H9 (cell line): ENCODE measurements at regions not wholly inside any gene's neighbourhood (a gene's known extent, or its start where the extent isn't known, plus 50 kb on each side); places are given as distances from the start of the nearest gene placed in this dataset.

ENCODE experiments used
- DNase-seq: peaks from one replicate; pipeline ENCODE4 v3.0.0-alpha.2; 2017
- H2AFZ ChIP-seq: one replicate; pipeline ENCODE4 v1.6.1; 2013; ENCODE audit warnings: mild to moderate bottlenecking, low read length, control low read depth, moderate library complexity
- H2AK5ac ChIP-seq: 2 replicates; pipeline ENCODE4 v1.6.1; 2013; ENCODE audit warnings: low read length, control low read depth, mixed read lengths; ENCODE audit not compliant: insufficient read length
- H2BK120ac ChIP-seq: one replicate; pipeline ENCODE4 v1.6.1; 2013; ENCODE audit warnings: low read depth, mild to moderate bottlenecking, low read length, control low read depth, inconsistent platforms; ENCODE audit not compliant: poor library complexity, severe bottlenecking
- H2BK12ac ChIP-seq: 2 replicates; pipeline ENCODE4 v1.6.1; 2013; ENCODE audit warnings: low read length, control low read depth, mixed read lengths, low read depth; ENCODE audit not compliant: insufficient read length
- H2BK15ac ChIP-seq: 2 replicates; pipeline ENCODE4 v1.6.1; 2013; ENCODE audit warnings: low read depth, low read length, control low read depth
- H2BK20ac ChIP-seq: one replicate; pipeline ENCODE4 v1.6.1; 2013; ENCODE audit warnings: low read depth, mild to moderate bottlenecking, low read length, control low read depth, inconsistent platforms; ENCODE audit not compliant: poor library complexity, severe bottlenecking
- H2BK5ac ChIP-seq: 2 replicates; pipeline ENCODE4 v1.6.1; 2013; ENCODE audit warnings: low read length, control low read depth, mixed read lengths; ENCODE audit not compliant: insufficient read length
- H3K14ac ChIP-seq: 2 replicates; pipeline ENCODE4 v1.6.1; 2013; ENCODE audit warnings: low read length, control low read depth; ENCODE audit not compliant: insufficient read depth
- H3K18ac ChIP-seq: 2 replicates; pipeline ENCODE4 v1.6.1; 2013; ENCODE audit warnings: low read depth, mild to moderate bottlenecking, mixed read lengths, low read length, control low read depth; ENCODE audit not compliant: insufficient read length
- H3K23ac ChIP-seq: 2 replicates; pipeline ENCODE4 v1.6.1; 2013; ENCODE audit warnings: low read length, control low read depth, mixed read lengths, low read depth; ENCODE audit not compliant: insufficient read length
- H3K23me2 ChIP-seq: 2 replicates; pipeline ENCODE4 v1.6.1; 2013; ENCODE audit warnings: low read depth, mild to moderate bottlenecking, mixed read lengths, low read length, control low read depth; ENCODE audit not compliant: insufficient read length, poor library complexity, severe bottlenecking
- H3K27ac ChIP-seq: 2 replicates; pipeline ENCODE4 v1.5.1; 2013; ENCODE audit warnings: low read length, control low read depth, mixed read lengths, low read depth; ENCODE audit not compliant: insufficient read length
- H3K27me3 ChIP-seq: 2 replicates; pipeline ENCODE4 v1.6.1; 2013; ENCODE audit warnings: low read length, control low read depth, inconsistent platforms; ENCODE audit not compliant: insufficient read depth
- H3K4ac ChIP-seq: 2 replicates; pipeline ENCODE4 v1.6.1; 2013; ENCODE audit warnings: low read depth, mild to moderate bottlenecking, control low read depth, inconsistent platforms, low read length, moderate library complexity
- H3K4me1 ChIP-seq: 2 replicates; pipeline ENCODE4 v1.6.1; 2013; ENCODE audit warnings: low read length, control low read depth, inconsistent platforms; ENCODE audit not compliant: insufficient read depth
- H3K4me2 ChIP-seq: 2 replicates; pipeline ENCODE4 v1.6.1; 2013; ENCODE audit warnings: low read length, control low read depth, mixed read lengths; ENCODE audit not compliant: insufficient read length, insufficient read depth
- H3K56ac ChIP-seq: 2 replicates; pipeline ENCODE4 v1.6.1; 2013; ENCODE audit warnings: low read depth, mild to moderate bottlenecking, mixed read lengths, low read length, control low read depth; ENCODE audit not compliant: insufficient read length
- H3K79me1 ChIP-seq: 2 replicates; pipeline ENCODE4 v1.6.1; 2013; ENCODE audit warnings: low read depth, mild to moderate bottlenecking, moderate library complexity, low read length, control low read depth, inconsistent platforms; ENCODE audit not compliant: insufficient read depth, poor library complexity, severe bottlenecking
- H3K79me2 ChIP-seq: 2 replicates; pipeline ENCODE4 v1.6.1; 2013; ENCODE audit warnings: low read length, control low read depth, inconsistent platforms; ENCODE audit not compliant: insufficient read depth
- H3K9ac ChIP-seq: 2 replicates; pipeline ENCODE4 v1.6.1; 2013; ENCODE audit warnings: low read length, control low read depth, mixed read lengths; ENCODE audit not compliant: insufficient read length; ENCODE audit errors: extremely low read depth
- H3K9me3 ChIP-seq: one replicate; pipeline ENCODE4 v1.6.1; 2013; ENCODE audit warnings: low read depth, low read length, inconsistent platforms; ENCODE audit not compliant: control insufficient read depth
- H3T11ph ChIP-seq: one replicate; pipeline ENCODE4 v1.6.1; 2013; ENCODE audit warnings: mild to moderate bottlenecking, low read length, control low read depth, inconsistent platforms
- H4K20me1 ChIP-seq: one replicate; pipeline ENCODE4 v1.6.1; 2013; ENCODE audit not compliant: control insufficient read depth, insufficient read length, insufficient read depth
- H4K5ac ChIP-seq: 2 replicates; pipeline ENCODE4 v1.6.1; 2013; ENCODE audit warnings: low read depth, mild to moderate bottlenecking, mixed read lengths, low read length, control low read depth; ENCODE audit not compliant: insufficient read length
- H4K8ac ChIP-seq: replicated peaks from 2 replicates; pipeline ENCODE4 v1.6.1; 2013; ENCODE audit warnings: low read length, control low read depth, mixed read lengths, low read depth; ENCODE audit not compliant: insufficient read length
- H4K91ac ChIP-seq: 2 replicates; pipeline ENCODE4 v1.6.1; 2013; ENCODE audit warnings: low read depth, mild to moderate bottlenecking, moderate library complexity, mixed read lengths, low read length, control low read depth; ENCODE audit not compliant: insufficient read length
- H3K27ac Mint-ChIP-seq, 3 experiments: 2 replicates in 2 of 3; 3 replicates in 1 of 3; pipeline ENCODE4 v1.8.0; 2020 to 2021; ENCODE audit warnings: mixed read lengths in 3 of 3, mild to moderate bottlenecking in 1 of 3, moderate library complexity in 1 of 3
- H3K27me3 Mint-ChIP-seq: 2 replicates; pipeline ENCODE4 v1.8.0; 2021; ENCODE audit warnings: low read depth, mild to moderate bottlenecking, moderate library complexity, mixed read lengths
- H3K36me3 Mint-ChIP-seq, 3 experiments: 2 replicates in 2 of 3; 3 replicates in 1 of 3; pipeline ENCODE4 v1.8.0; 2020 to 2021; ENCODE audit warnings: low read depth in 3 of 3, mixed read lengths in 3 of 3; ENCODE audit not compliant: insufficient read depth in 1 of 3
- H3K4me1 Mint-ChIP-seq, 2 experiments: 2 replicates each; pipeline ENCODE4 v1.8.0; 2020; ENCODE audit warnings: mixed read lengths in 2 of 2
- H3K4me3 Mint-ChIP-seq, 2 experiments: 2 replicates in 1 of 2; 3 replicates in 1 of 2; pipeline ENCODE4 v1.8.0; 2020 to 2021; ENCODE audit warnings: mild to moderate bottlenecking in 2 of 2, mixed read lengths in 2 of 2, moderate library complexity in 1 of 2
- H3K9me3 Mint-ChIP-seq, 2 experiments: 2 replicates in 1 of 2; 3 replicates in 1 of 2; pipeline ENCODE4 v1.8.0; 2020; ENCODE audit warnings: mild to moderate bottlenecking in 2 of 2, mixed read lengths in 2 of 2, moderate library complexity in 1 of 2
- WGBS: extraction: QIAGEN DNeasy Blood & Tissue Kit; methylation state at CpG from one replicate; pipeline ENCODE4 v1.1.7; 2013; ENCODE audit warnings: missing lambda C conversion rate, low lambda C conversion rate, mixed read lengths; ENCODE audit not compliant: insufficient read length; ENCODE audit errors: extremely low coverage; 5-methylcytosine and 5-hydroxymethylcytosine counted together
- TF ChIP-seq, protein P1 (sequence below): fragments of 200-600 bp; sonication (generic); conservative IDR thresholded peaks from 3 replicates; pipeline ENCODE4 v1.8.0; 2021; ENCODE audit warnings: antibody characterized with exemption, mild to moderate bottlenecking

DNA sequence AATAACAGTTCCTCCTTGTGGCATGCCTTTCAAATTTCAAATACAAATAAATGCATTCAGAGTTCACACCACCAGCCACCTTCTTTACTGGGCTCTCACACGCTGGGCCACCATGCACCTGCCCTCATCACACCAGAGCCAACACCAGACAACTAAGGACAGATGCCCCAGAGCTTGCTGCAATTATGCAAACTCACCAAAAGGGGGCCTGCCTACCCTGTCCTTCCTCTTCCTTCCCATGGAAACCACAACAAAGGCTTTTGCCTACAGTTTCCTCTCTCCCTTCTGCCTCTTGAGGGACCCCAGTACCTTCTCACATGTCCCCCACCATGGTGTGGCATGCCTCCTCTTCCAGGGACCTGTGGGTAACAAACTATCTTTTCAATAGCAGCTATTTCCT, 1333.9 kb upstream of the TENM3 start:
- Histone ChIP-seq H3K4me1 (no peaks in the 10 kb centered on the region), H3K14ac (no peak overlapping the region), H2AFZ (no peak overlapping the region), H3K27ac (no peak overlapping the region), H4K8ac (no peak overlapping the region), H2BK5ac (no peak overlapping the region), H2BK15ac (no peak overlapping the region), H3K18ac (no peak overlapping the region), H4K5ac (no peak overlapping the region), H3K4ac (no peak overlapping the region), H4K20me1 (no peaks in the 10 kb centered on the region), H3K79me1 (no peaks in the 10 kb centered on the region), H3K9me3 (no peaks in the 10 kb centered on the region), H2BK120ac (no peak overlapping the region), H3K4me2 (no peak overlapping the region), H2BK12ac (no peak overlapping the region), H3T11ph (no peak overlapping the region), H3K79me2 (no peaks in the 10 kb centered on the region; the same call in 1 of the 2 replicates), H3K23me2 (no peaks in the 10 kb centered on the region), H3K9ac (no peak overlapping the region), H2BK20ac (no peak overlapping the region), H4K91ac (no peak overlapping the region), H2AK5ac (no peak overlapping the region), H3K23ac (no peak overlapping the region), H3K56ac (no peak overlapping the region), H3K27me3 (no peaks in the 10 kb centered on the region)
- no CpG with 5 or more reads among the region's 1 CpG for WGBS
- H3K27me3 Mint-ChIP-seq, result no peaks in the 10 kb centered on the region
- TF ChIP-seq, protein P1, sequence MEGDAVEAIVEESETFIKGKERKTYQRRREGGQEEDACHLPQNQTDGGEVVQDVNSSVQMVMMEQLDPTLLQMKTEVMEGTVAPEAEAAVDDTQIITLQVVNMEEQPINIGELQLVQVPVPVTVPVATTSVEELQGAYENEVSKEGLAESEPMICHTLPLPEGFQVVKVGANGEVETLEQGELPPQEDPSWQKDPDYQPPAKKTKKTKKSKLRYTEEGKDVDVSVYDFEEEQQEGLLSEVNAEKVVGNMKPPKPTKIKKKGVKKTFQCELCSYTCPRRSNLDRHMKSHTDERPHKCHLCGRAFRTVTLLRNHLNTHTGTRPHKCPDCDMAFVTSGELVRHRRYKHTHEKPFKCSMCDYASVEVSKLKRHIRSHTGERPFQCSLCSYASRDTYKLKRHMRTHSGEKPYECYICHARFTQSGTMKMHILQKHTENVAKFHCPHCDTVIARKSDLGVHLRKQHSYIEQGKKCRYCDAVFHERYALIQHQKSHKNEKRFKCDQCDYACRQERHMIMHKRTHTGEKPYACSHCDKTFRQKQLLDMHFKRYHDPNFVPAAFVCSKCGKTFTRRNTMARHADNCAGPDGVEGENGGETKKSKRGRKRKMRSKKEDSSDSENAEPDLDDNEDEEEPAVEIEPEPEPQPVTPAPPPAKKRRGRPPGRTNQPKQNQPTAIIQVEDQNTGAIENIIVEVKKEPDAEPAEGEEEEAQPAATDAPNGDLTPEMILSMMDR, result peak; percentile 76
- H3K4me3 Mint-ChIP-seq, result no peak overlapping the region
- H3K36me3 Mint-ChIP-seq, result no peaks in the 10 kb centered on the region
- peak; percentile 69 for DNase-seq
- peaks cover 0 to 3% of the 10 kb centered on the region in 2 experiments; a peak in 1 of 4 replicates for H3K4me1 Mint-ChIP-seq
- H3K27ac Mint-ChIP-seq, result no peak overlapping the region
- no peaks in the 10 kb centered on the region for H3K9me3 Mint-ChIP-seq
